ENCODE measurements at regions not wholly inside any gene's neighbourhood (a gene's known extent, or its start where the extent isn't known, plus 50 kb on each side); places are given as distances from the start of the nearest gene placed in this dataset.

GRCh38 chrX:39922926-39923325, 174.8 kb downstream of the BCOR start:
- no peak for DNase-seq (ENCODE audit: low spot score)

- DNase-seq (ENCODE audit: low spot score) = no peak
These were observed 170.4 kb downstream of the BCOR start for GRCh38 chrX:39927380-39927779.

DNA sequence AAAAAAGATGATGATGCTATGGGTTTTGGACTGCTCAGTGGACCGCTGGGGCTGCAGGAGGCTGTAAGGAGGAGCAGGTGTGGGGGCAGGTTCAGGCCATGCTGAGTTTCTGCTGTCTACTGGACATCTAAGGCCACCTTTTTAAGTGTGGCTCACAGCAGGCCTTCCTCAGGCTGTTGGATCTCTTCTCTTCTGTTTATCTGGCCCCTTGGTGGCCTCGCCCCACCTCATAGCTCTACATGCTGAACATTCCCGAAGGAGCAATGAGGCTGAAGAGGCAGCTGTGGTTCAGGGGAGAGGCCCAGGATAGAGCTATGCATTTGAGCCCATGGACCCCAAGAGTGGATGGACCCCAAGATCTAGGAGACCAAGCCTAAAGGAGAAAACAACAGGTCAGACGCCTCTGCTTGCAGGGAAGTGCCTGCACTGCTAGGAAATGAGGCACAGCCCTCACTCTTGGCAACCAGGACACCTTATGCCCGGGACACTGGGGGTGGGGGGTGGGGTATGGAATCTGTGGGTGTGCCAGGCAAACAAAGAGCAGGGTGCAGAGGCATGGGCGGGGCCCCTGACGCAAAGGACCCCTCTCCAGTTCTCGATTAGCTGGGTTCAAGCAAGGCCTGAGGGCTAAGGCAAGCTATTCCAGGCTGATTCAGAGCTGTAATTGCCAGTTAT, 168.9 kb downstream of the BCOR start:
- no peak for DNase-seq (ENCODE audit: low spot score)

- DNase-seq (ENCODE audit: low spot score) = no peak
These were observed 168.3 kb downstream of the BCOR start for GRCh38 chrX:39929379-39930025.

- DNase-seq (ENCODE audit: low spot score) = no peak
These were observed 166.8 kb downstream of the BCOR start for GRCh38 chrX:39930786-39931528.

DNA sequence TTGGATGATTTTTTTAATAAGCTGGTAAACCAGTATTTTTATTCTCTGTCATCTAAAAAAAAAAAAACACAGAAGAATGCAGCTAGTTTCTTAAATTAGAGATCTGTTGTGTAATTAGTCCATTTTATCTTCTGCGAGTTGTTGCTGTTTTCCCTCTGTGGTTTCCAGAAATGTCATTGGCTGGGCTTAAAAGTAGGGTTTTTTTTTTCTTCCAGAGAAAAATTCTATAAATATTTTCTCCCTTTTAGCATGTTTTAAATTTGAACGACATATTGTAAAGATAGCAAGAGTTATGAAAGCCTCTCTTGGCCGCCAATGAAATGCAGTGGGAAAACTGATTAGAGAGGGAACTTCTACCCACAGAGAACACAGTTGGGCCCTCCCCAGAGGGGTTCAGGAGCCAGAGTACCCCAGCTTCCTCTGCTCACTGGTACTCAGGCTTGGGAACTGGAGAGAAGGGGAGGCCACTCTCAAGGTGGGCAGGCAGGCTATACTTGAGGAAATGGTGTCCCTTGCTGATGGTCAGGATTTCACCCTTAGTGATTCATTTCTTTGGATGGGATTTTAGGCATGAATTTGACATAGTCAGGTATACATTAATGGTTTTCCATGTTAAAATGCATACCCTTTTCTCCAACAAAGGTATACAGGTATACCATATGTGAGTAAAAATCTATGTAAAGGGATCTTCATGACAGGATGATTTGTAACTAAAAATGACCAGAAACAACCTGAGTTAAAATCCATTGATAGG, 166.1 kb downstream of the BCOR start:
- no peak for DNase-seq (ENCODE audit: low spot score)

- DNase-seq (ENCODE audit: low spot score) = no peak
These were observed 162.2 kb downstream of the BCOR start for GRCh38 chrX:39935411-39936064.

DNA sequence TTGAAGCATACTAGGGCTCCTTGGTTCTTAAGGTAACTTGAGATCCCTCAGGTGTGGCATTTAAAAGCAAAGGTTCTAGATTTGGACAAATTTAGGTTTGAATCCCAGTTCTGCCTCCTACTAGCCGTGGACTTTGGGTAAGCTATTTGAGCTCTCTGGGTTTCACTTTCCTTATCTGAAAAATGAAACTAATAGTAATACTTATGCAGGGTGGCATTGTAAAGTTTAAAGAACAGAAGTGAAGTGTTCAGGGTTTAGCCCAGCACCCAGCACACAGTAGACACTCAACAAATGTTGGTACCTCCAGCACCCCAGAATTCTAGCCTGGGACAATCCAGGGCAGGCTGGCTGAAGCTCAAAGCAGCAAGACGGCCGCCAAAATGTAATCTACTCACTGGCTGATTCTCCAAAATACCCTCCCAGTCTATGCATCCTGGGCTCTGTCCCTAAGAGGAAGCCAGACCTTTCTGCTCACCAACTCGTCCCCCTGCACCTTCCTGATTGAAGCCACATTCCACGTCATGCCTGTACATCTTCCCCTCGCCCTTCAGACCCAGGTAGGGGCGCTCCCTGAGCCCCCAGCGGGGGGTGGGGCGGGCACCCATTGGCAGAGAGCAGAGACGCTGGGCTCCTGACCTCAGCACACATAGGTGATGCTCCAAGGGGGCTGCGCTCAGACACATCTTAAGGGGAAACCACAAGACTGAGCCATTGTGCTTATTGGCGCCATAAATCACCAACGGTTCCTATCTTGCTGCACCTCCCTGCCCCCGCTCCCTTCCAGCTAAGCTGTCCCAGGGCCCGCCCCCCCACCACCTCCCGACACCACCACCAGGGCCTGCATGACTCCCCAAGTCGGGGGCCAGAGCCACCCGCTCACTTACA, 160.6 kb downstream of the BCOR start:
- DNase-seq (ENCODE audit: low spot score) = no peak

DNA sequence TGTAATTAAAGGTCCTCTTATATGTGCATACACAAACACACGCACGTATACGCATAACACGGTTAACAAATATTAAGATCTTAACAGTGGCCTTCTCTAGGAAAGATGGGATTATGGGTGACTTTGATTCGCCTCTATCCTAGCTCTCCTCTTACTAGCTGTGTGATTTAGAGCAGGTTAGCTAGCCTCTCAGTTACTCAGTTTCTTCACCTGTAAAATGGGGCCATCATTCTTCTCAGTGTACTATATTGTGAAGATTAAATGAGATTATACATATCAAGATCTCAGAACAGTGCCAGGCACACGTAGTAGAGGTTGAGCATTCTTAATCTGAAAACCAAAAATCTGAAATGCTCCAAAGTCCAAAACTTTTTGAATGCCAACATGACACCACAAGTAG, 159.3 kb downstream of the BCOR start:
- no peak for DNase-seq (ENCODE audit: low spot score)

DNA sequence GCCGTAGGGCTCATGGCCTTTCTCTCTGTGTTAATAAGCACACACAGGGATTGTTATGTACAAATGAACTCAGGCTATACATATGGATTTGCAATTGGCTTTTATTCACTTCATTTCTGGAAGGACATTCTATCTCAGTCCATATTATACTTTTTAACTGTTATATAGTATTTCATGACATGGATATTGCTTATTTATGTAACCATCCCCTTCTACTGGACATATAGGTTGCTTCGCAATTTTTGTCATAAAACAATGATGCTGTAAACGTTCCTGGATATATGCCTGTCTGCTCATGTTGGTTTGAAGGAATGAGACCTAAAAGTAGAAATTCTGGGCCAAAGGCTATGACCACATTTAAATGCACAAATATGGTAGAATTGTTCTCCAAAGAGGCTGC, 158.1 kb downstream of the BCOR start:
- no peak for DNase-seq (ENCODE audit: low spot score)

DNA sequence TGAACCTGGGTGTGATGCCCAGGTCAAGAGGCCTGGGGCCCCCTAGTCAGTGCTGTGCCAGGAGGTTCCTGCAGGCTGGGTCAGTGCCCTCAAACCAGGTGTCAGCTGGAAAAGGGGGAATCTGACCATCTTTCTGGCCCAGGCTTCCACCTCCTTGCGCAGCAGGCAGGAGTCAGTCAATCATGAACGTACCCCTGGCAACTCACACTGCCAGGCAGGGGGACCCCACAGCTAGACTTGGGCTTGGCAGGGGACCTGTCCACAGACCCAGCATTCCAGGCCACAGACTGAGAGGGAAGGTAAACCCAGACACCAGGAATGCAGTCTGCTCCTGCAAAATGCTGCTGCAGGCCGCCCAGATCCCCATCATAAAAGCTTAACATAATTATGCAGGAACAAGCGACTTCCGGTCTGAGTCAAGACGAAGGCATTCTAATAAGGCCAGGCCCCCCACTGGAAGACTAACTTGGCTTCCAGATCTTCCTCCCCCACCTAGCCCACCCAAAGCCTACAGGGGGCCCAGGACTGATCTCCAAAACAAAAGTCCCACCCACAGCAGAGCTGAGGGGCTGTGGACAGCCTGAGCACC, 156.3 kb downstream of the BCOR start:
- no peak for DNase-seq (ENCODE audit: low spot score)

DNA sequence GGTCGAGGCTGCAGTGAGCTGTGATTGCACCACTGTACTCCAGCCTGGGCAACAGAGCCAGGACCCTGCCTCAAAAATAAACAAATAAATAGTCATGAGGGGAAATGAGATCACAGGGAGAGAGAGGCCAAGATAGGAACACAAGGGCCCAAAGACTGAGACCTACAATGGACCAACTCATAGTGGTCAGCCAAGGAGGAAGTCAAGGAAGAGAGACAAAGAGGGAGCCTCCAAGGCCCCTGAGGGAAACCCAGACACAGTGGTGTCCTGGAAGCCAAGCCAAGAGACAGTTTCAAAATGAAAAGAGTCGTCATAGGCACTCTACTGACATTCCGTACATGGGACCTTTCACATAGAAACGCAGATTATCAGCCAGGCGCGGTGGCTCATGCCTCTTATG, 153.3 kb downstream of the BCOR start:
- peak; percentile 16 for DNase-seq (ENCODE audit: low spot score)

DNA sequence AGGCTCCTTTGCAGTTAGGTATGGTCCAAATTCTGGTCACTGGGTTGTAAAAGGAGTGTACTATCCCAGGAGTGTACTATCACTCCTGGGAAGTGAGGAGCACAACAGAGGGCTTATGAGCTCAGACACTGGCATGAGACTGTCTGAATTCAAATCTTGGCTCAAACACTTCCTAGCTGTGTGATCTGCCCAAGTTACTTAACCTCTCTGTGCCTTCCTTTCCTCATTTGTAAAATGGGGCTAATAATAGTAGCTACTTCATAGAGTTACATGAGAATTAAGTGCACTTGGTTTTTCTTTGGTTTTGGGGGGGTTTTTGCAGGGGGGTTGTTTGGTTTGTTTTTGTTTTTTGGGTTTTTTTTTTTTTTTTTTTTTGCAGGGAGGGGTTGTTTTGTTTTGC, 152.0 kb downstream of the BCOR start:
- no peak for DNase-seq (ENCODE audit: low spot score)

- DNase-seq (ENCODE audit: low spot score) = no peak
These were observed 150.9 kb downstream of the BCOR start for GRCh38 chrX:39946822-39947221.

DNA sequence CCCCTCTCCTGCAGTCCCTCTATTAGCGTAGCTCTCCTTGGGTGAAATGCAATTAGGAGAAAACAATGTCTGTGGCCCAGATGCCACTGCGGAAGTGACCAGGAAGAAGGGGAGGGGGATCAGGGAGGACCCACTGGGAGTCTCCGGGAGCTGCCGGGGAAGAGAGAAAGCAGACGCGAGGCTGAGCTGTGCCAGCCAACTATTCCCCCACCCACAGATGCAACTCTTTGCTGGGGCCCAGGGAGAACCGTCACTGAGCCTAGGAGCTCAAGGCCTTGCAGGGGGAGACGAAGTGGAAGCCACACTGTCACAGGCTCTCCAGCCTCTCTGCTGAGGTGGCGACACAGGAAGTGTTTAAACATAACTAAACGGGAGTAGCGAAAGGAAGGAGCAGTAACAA, 149.2 kb downstream of the BCOR start:
- DNase-seq (ENCODE audit: low spot score) = no peak

GRCh38 chrX:39950018-39950688, 147.6 kb downstream of the BCOR start:
- DNase-seq (ENCODE audit: low spot score) = no peak

DNA sequence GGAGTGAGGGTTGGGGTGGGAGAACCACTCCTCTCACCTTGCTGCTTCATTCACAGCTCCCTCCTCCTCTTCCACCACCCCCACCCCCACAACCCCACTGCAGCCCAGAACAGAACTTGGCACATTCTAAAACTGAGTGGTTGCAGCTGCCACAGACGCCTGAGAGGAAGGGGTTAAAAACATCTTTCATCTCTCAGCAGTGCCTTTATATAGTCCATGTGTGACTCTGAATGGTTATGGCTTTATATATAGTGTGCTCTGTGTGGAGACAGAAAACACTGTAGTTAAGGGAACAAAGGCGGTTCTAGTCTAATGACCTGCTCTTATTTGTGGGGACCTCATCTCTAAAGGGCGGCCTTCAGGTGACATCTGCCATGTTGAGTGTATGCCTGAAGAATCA, 144.8 kb downstream of the BCOR start:
- DNase-seq (ENCODE audit: low spot score) = no peak

GRCh38 chrX:39953879-39954278, 143.9 kb downstream of the BCOR start:
- no peak for DNase-seq (ENCODE audit: low spot score)

DNA sequence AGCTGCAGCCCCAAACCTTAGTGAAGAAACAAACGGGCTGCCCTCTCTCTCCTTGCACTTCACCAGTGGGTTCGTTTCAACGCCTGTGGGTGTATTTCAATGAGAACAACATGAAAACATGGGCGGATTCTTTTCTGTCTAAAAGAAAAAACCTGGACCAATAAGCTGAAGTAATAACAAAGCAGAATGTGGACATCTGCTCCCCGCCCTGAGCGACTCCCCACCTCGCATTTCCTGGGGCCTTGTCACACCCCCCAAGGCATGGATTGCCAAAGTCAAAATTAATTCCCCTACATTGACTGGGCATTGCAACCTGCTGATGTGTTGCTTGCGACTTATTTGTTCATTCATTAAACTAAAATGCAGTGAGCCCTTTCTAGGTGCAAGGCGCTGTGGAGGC, 142.9 kb downstream of the BCOR start:
- no peak for DNase-seq (ENCODE audit: low spot score)

GRCh38 chrX:39955625-39956024, 142.1 kb downstream of the BCOR start:
- no peak for DNase-seq (ENCODE audit: low spot score)
